GM23338 (cell line): ENCODE measurements at regions not wholly inside any gene's neighbourhood (a gene's known extent, or its start where the extent isn't known, plus 50 kb on each side); places are given as distances from the start of the nearest gene placed in this dataset.

ENCODE experiments used
- CREB1 ChIP-seq: fragments of 250-450 bp; sonication (Bioruptor Pico); IDR thresholded peaks from 2 replicates; pipeline ENCODE4 v1.5.0; 2020; ENCODE audit warnings: low read depth, mild to moderate bottlenecking, moderate library complexity
- EZH2 ChIP-seq: fragments of 200-600 bp; sonication (generic); IDR thresholded peaks from one replicate; pipeline ENCODE4 v1.8.0; 2017; ENCODE audit warnings: antibody characterized with exemption, mild to moderate bottlenecking, low read depth; ENCODE audit not compliant: unreplicated experiment
- EZH2phosphoT487 ChIP-seq: fragments of 200-600 bp; sonication (generic); IDR thresholded peaks from one replicate; pipeline ENCODE4 v1.8.1; 2018; ENCODE audit warnings: antibody characterized with exemption; ENCODE audit not compliant: unreplicated experiment
- JUNB ChIP-seq: IDR thresholded peaks from one replicate; pipeline ENCODE4 v1.6.1; 2016; ENCODE audit warnings: antibody characterized with exemption; ENCODE audit not compliant: unreplicated experiment
- NANOG ChIP-seq: IDR thresholded peaks from 2 replicates; pipeline ENCODE4 v1.6.1; 2016; ENCODE audit warnings: antibody characterized with exemption, borderline replicate concordance
- POLR2AphosphoS5 ChIP-seq: IDR thresholded peaks from 2 replicates; pipeline ENCODE4 v1.6.1; 2016; ENCODE audit warnings: antibody characterized with exemption, low read depth
- STAT1 ChIP-seq: IDR thresholded peaks from one replicate; pipeline ENCODE4 v1.6.1; 2016; ENCODE audit warnings: antibody characterized with exemption; ENCODE audit not compliant: unreplicated experiment
- ZNF331 ChIP-seq: fragments of 250-450 bp; sonication (Bioruptor Pico); IDR thresholded peaks from 2 replicates; pipeline ENCODE4 v1.5.0; 2020; ENCODE audit warnings: low read depth, mild to moderate bottlenecking, moderate library complexity
- TF ChIP-seq, protein P1 (sequence below), 2 experiments: fragments of 200-600 bp in 1 of 2; sonication (generic) in 1 of 2; conservative IDR thresholded peaks; 2 replicates each; pipeline versions ENCODE4 v1.5.1 to v1.6.1; 2016 to 2017; ENCODE audit warnings: antibody characterized with exemption in 2 of 2, low read depth in 2 of 2, mild to moderate bottlenecking in 2 of 2, moderate library complexity in 1 of 2
- TF ChIP-seq, protein P2 (sequence below): IDR thresholded peaks from one replicate; pipeline ENCODE4 v1.6.1; 2018; ENCODE audit warnings: antibody characterized with exemption; ENCODE audit not compliant: unreplicated experiment
- TF ChIP-seq, protein P3 (sequence below): IDR thresholded peaks from 2 replicates; pipeline ENCODE4 v1.6.1; 2016; ENCODE audit warnings: antibody characterized with exemption

GRCh38 chr3:67094167-67094566 lies 96.1 kb downstream of the KBTBD8 start:
- TF ChIP-seq, protein P1, sequence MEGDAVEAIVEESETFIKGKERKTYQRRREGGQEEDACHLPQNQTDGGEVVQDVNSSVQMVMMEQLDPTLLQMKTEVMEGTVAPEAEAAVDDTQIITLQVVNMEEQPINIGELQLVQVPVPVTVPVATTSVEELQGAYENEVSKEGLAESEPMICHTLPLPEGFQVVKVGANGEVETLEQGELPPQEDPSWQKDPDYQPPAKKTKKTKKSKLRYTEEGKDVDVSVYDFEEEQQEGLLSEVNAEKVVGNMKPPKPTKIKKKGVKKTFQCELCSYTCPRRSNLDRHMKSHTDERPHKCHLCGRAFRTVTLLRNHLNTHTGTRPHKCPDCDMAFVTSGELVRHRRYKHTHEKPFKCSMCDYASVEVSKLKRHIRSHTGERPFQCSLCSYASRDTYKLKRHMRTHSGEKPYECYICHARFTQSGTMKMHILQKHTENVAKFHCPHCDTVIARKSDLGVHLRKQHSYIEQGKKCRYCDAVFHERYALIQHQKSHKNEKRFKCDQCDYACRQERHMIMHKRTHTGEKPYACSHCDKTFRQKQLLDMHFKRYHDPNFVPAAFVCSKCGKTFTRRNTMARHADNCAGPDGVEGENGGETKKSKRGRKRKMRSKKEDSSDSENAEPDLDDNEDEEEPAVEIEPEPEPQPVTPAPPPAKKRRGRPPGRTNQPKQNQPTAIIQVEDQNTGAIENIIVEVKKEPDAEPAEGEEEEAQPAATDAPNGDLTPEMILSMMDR (conservative IDR thresholded peaks at IDR 0.05; ENCODE audit: low read depth in 2 of 2) = no peak
- TF ChIP-seq POLR2AphosphoS5 = no peak
- no peak for TF ChIP-seq EZH2phosphoT487
- TF ChIP-seq JUNB = no peak
- TF ChIP-seq, protein P2, sequence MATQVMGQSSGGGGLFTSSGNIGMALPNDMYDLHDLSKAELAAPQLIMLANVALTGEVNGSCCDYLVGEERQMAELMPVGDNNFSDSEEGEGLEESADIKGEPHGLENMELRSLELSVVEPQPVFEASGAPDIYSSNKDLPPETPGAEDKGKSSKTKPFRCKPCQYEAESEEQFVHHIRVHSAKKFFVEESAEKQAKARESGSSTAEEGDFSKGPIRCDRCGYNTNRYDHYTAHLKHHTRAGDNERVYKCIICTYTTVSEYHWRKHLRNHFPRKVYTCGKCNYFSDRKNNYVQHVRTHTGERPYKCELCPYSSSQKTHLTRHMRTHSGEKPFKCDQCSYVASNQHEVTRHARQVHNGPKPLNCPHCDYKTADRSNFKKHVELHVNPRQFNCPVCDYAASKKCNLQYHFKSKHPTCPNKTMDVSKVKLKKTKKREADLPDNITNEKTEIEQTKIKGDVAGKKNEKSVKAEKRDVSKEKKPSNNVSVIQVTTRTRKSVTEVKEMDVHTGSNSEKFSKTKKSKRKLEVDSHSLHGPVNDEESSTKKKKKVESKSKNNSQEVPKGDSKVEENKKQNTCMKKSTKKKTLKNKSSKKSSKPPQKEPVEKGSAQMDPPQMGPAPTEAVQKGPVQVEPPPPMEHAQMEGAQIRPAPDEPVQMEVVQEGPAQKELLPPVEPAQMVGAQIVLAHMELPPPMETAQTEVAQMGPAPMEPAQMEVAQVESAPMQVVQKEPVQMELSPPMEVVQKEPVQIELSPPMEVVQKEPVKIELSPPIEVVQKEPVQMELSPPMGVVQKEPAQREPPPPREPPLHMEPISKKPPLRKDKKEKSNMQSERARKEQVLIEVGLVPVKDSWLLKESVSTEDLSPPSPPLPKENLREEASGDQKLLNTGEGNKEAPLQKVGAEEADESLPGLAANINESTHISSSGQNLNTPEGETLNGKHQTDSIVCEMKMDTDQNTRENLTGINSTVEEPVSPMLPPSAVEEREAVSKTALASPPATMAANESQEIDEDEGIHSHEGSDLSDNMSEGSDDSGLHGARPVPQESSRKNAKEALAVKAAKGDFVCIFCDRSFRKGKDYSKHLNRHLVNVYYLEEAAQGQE = no peak
- TF ChIP-seq CREB1 (CRISPR knock-in tag) = no peak
- no peak for TF ChIP-seq EZH2
- no peak for TF ChIP-seq ZNF331 (CRISPR knock-in tag)
- TF ChIP-seq NANOG = no peak
- TF ChIP-seq, protein P3, sequence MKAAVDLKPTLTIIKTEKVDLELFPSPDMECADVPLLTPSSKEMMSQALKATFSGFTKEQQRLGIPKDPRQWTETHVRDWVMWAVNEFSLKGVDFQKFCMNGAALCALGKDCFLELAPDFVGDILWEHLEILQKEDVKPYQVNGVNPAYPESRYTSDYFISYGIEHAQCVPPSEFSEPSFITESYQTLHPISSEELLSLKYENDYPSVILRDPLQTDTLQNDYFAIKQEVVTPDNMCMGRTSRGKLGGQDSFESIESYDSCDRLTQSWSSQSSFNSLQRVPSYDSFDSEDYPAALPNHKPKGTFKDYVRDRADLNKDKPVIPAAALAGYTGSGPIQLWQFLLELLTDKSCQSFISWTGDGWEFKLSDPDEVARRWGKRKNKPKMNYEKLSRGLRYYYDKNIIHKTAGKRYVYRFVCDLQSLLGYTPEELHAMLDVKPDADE = no peak
- no peak for TF ChIP-seq STAT1
